GM19463 (cell line): ENCODE measurements at regions not wholly inside any gene's neighbourhood (a gene's known extent, or its start where the extent isn't known, plus 50 kb on each side); places are given as distances from the start of the nearest gene placed in this dataset.
A peak's percentile ranks its signal among the peaks of the same experiment; 100 is the strongest.
"Not testable (repeated sequence)": the region's sequence is repeated elsewhere in the genome, so short reads cannot be mapped to it uniquely, and the experiment has no call there.

Source experiments
- ATAC-seq: cut with Tn5 transposase; IDR thresholded peaks from one replicate; pipeline ENCODE4 v1.9.1; 2021; ENCODE audit warnings: mild to moderate bottlenecking, moderate library complexity; ENCODE audit not compliant: unreplicated experiment

DNA sequence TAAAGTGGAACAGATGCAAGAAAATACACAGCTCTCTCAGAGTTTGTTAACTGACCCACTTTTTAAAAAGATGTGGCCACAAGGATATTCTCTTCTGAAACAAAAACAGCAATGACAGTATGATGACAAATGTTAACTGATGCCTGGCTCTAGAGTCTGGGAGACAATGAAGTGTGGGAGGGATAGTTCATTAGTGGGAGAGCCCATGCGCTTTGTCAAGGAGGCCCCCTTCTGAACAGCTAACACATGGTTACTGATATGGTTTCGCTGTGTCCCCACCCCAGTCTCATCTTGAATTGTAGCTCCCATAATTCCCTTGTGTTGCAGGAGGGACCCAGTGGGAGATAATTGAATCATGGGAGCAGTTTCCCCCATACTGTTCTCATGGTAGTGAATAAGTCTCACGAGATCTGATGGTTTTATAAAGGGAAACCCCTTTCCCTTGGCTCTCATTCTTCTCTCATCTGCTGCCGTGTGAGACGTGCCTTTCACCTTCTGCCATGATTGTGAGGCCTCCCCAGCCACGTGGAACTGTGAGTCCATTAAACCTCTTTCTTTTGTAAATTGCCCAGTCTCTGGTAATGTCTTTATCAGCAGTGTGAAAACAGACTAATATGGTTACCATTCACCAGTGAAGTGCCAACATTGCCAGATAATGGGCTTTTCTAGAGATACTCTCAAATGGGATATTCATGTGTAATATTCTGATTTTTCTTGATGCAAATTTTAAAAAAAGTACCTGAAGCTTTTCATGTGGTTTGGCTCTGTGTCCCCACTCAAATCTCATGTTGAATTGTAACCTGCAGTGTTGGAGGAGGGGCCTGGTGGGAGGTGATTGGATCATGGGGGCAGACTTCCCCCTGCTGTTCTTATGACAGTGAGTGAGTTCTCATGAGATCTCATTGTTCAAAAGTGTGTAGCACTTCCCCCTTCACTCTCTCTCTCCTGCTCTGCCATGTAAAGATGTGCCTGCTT, 435.8 kb downstream of the SHISA9 start:
- ATAC-seq: not testable (repeated sequence)

DNA sequence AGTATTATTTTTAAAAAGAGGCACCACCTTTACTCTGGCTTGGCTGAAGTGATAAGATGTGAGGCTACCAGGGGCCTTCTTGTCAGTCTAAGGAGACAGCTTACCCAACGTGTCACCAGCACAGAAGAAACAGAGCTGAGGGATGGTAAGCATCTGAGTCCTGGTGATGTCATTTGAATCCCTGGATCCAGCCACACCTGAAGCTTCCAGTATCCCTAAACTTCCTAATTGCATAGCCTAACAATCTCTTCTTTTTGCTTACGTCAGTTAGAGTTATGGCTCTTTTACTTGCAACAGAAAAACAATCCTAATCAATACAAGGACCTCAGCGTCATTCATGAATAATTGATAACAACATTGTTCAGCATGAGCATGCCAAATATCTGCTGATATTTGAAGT, 436.6 kb downstream of the SHISA9 start:
- no peak for ATAC-seq

DNA sequence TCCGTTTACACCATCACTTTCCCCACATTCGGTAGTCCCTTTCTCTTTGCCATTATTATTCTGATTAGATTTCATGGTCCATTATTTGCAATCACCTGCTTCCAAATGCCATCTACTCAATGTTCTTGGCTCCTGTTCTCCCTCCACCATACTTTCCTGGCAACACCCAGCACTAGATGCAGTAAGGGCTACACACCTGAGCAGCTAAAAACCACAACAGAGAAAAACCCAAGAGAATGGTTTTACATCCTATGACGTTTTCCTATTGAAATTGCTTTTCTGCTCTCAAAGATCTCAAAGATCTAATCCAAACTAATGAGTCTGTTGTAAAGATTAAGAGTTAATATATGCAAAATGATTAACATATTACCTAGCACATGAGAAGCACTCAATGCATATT, 441.3 kb downstream of the SHISA9 start:
- no peak for ATAC-seq

DNA sequence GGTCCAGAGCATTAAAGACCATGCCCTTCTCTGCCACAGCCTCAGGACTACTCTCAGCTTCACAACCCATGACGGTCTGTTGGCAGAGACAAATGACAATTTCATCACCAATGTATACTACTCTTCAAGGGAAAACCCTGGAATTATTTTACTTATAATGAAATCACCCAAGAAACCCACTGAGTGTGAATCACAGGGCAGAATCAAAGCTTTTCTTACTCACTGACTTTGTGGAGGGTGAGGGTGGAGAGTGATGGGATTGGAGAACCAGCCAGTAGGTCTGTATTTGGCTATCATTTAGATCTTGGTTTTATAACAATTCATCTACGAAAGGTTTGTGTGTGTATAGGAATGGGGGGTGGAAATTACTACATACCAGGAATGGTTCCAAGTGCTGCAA, 442.6 kb downstream of the SHISA9 start:
- ATAC-seq: no peak

DNA sequence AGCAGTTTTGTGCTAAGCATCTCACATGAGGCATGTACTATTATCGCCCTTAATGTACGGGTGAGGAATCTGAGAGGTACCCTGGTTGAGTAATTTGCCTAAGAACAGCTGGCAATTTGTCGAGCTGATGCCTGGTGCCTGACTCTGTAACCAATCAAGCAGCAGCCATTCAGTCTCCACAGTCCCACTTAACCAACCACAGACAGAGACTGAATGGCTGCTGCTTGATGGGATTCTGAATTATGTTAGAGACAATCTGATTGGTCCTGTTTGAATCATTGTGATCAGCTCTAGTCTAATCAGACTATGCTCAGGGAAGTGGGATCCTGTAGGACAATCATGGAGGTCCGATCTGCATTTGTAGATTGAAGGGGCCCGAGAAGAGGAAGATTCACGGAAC, 447.0 kb downstream of the SHISA9 start:
- no peak for ATAC-seq

DNA sequence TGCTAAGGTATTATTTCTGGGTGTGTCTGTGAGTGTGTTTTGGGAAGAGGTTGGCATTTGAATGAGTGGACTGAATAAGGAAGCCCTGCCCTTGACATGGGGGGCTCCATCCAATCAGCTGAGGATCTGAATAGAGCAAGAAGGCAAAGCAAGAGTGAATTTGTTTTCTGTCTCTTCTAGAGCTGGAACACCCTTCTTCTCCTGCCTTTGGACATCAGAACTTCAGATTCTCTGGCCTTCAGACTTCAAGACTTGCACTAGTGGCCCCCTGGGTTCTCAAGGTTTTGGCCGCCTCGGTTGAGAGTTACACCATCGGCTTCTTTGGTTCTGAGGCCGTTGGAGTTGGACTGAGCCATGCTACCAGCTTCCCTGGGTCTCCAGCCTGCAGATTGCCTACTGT, 448.6 kb downstream of the SHISA9 start:
- ATAC-seq: no peak

DNA sequence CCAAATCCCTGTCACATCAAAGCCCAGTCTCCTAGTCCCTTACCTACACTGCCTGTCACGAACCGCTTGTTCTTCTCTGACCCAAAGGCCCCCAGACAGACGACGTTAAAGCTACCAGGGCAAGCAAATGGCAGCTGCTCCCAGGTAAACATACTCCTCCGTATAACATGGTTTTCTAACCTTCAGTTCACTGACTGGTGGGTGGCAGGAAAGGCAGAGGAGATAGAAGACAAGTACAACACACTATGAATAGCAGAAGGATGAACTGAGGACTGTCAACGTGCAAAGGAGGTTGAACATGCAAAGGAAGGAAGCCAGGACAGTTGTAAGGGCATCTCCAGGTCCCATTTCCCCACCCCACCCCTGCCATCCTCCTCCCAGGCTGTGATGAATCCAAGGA, 449.8 kb downstream of the SHISA9 start:
- no peak for ATAC-seq

DNA sequence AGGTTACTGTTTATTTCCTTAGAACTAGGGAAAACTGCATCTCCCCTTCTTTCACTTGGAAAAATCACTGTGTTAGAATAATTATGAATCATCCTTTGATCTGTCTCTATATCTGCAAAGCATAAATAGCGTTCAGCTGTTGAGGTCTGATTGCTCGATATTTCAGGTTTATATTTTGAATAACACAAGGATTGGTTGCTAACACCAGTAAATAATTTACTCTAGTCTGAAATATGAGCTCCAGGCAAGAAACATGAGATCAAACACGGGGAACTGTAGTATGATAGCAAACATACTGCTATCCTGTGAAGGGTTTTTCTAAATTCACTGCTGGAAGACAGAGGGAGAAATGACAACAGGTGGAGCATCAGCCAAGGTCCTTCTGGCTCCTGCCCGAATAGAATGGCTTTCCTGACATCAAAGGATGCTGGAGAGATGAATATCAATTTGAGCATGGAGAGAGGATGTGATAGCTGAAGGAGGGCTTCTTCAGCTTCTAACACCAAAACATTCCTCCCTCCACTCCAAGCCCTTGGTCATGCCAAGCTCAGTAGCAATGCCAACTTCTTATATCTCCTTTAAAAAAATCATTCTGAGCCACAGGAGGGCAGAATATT, 450.3 kb downstream of the SHISA9 start:
- ATAC-seq: no peak

DNA sequence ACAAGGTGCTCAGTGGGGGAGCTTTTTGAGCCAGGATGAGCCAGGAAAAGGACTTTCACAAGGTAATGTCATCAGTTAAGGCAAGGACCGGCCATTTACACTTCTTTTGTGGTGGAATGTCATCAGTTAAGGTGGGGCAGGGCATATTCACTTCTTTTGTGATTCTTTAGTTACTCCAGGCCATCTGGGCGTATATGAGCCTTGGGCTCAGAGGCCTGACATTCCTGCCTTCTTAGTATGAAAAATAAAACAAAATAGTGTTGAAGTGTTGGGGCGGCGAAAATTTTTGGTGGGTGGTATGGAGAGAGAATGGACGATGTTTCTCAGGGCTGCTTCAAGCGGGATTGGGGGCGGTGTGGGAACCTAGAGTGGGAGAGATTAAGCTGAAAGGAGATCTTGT, 451.4 kb downstream of the SHISA9 start:
- ATAC-seq: not testable (repeated sequence)

DNA sequence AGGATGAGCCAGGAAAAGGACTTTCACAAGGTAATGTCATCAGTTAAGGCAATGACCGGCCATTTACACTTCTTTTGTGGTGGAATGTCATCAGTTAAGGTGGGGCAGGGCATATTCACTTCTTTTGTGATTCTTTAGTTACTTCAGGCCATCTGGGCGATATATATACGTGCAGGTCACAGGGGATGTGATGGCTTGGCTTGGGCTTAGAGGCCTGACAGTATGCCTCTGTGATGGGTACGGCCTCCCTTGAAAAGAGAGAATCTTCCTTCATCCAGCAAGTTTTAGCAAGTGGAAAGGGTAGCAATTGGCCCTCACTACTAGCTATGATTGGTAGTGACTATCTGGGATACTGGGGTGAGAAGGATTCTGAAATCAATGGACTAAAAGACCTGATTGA, 456.4 kb downstream of the SHISA9 start:
- ATAC-seq: not testable (repeated sequence)

DNA sequence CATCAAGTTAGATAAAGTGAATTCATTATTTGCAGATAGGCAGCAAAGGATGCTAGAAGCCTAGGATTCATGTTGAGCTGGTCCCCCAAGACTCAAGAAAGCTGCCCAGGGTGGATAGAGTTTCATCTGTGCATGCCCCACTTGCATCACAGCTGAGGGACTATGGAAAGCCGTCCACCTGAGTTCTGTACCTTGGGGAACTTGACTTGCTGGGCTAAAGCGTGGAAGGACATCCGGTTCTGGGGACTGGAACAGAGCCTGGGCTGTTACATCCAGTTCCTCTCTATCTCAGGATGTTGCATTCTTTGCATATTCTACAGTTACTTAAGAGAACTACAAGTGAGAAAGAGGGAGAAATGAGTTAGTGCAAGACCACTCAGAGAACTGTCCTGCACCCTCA, 458.4 kb downstream of the SHISA9 start:
- ATAC-seq: no peak

DNA sequence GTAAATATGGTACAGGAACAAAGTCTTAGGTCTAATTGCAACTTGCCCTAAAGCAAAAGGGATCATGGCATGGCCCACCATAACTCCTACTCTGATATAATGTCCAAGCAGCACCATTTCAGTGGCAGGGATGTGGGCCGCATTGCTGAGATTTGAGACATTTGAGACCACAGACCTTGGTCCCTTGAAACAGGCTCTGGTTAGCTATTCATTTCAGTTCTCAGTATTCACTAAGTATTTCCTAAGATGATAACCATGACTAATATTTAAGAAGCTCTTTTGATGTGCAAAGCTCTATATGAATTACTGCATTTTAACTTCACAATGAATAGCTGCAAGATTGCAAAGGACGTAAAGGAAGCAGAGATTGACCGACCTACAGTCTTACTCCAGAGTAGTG, 471.0 kb downstream of the SHISA9 start:
- ATAC-seq: no peak

DNA sequence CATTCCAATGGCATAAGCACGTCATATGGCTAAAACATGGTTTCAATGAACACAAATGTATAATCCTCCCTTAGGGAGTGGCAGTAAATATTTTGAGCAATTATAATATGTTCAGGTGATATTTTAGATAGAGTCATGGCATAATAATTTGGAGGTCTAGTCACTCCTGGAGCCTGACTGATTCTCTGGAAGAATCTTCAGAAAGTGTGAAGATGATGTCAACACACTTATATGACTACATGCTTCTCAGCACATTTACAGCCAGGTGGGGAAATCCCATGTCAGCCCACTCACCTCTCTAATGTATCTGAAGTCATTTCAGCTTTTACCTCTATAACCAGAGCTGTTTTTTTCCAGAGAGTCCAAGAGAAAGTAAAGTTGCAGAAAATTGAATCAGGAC, 474.8 kb downstream of the SHISA9 start:
- ATAC-seq: no peak

DNA sequence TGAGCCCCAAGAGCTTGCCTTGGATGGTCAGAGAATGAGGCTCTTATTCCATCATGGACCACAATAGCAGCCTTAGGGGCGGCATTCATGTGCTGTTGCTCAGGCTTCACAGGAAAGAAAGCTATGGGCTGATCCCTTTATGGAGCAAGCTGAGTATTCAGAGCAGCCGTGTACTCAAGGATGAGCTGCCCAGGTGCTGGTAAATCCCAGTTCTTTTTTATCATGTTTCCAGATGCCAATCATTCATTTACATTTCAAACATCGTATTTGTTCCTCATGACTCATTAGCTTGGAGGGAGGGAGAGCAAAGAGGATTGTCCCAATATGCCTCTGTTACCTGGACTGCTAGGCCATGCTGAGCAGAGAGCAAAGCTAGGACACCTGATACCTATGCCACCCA, 475.7 kb downstream of the SHISA9 start:
- no peak for ATAC-seq

DNA sequence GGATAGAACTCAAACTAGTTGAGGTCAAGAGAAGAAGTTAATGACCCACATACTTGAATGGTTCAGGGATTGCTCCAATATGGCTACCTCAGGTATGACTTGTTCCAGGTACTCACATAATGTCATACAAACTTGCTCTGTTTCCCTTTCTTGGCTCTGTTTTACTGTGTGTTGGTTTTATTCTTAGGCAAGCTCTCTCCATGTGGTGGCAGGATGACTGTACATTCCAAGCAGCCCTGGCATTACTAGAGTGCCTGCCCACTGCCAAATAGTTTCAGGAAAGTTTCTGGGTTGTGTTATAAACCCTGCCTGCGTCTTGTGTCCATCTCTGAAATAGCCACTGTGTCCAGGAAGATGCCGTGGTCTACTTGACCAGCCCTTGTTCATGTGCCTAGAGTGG, 476.8 kb downstream of the SHISA9 start:
- ATAC-seq: no peak

DNA sequence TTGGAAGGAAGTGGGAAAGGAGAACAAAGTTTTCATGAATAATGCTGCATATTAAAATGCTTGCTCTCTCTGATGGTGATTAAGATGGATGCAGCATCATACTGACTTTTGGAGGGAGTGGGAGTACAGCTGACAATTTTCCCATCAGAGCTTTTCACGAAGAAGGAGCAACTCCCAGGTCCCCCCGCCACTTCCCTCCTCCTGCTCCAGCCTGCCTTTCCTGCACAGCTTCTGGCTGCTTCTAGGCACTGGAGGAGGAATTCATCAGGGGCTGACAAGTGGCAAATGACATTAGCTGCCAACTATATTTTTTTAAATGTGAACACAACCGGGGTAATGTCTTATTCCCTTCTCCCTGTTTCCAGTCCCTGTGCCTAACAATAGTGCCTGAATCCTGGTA, 477.9 kb downstream of the SHISA9 start:
- ATAC-seq: no peak

DNA sequence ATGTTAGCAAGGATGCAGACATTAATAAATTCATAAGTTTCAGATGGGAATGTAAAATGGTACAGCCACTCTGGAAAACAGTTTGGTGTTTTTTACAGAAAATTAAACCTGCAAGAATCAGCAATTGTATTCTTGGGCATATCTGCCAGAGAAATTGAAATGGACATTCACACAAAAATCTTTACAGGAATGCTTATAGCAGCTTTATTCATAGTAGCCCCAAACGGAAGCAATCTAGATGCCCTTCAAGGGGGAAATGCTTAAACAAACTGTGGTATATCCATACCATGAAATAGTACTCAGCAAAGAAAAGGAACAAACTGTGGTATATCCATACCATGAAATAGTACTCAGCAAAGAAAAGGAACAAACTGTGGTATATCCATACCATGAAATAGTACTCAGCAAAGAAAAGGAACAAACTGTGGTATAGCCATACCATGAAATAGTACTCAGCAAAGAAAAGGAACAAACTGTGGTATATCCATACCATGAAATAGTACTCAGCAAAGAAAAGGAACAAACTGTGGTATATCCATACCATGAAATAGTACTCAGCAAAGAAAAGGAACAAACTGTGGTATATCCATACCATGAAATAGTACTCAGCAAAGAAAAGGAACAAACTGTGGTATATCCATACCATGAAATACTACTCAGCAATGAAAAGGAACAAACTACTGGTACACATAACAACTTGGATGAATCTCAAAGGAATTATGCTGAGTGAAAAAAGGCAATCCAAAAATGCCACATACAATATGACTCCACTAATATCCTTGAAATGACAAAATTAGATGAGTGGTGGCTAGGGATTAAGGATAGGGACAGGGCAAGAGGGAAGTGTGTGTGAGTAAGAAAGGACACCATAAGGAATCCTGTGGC, 484.0 kb downstream of the SHISA9 start:
- ATAC-seq: not testable (repeated sequence)

DNA sequence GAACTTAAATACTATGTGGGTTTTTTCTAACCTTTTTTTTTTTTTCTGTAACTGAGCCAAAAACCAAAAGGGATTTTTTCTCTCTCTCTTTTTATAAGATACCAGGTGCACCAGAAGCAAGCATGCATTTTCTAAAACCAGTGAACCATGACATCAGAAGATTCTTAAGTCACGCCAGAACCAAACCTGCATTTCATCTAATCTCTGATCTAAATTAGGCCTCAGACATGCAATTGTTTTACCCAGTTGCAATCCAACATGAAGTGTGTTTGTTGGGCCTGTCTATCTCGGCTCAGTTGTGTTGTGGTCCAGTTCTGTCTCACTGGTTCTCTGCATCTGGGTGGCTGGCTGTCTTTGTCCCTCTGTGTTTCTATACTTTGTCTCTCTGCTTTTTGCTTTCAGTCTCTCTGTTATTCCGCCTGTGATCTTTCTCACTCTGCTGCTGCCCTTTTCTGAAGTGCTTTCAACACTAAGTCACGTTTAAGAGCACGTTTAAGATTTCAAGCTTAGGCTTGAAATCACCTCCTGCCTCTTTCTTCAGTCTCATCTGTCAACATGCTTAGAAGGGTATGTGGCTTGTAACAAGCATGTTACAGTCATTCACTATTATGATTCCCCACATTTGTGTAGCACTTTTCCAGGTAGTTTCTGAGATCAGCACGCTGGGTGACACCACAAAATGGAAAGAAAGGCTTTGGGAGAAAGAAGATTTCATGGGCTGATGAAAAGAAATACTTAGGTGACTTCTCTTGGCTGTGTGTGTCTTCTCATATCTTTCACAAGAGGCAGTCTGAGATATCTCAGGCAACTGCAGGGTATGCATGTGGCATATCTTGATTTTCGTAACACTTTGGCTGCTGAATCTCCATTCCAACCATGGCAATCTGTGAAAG, 488.9 kb downstream of the SHISA9 start:
- peak; percentile 72 for ATAC-seq

DNA sequence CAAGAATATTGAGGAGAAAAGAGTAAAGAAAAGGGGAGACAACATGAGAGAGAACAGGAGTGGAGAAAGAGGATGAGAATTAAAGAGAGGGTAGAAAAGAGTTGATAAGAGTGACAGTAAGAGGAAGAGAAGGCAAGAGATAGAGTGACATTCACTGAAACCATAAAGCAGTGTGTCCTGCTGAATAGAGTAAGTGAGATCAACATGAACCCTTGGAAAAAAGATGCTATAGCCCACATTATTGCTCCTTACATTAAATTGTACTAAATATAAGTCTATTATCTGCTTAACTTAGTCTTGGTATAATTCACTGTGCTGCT, 489.5 kb downstream of the SHISA9 start:
- no peak for ATAC-seq

DNA sequence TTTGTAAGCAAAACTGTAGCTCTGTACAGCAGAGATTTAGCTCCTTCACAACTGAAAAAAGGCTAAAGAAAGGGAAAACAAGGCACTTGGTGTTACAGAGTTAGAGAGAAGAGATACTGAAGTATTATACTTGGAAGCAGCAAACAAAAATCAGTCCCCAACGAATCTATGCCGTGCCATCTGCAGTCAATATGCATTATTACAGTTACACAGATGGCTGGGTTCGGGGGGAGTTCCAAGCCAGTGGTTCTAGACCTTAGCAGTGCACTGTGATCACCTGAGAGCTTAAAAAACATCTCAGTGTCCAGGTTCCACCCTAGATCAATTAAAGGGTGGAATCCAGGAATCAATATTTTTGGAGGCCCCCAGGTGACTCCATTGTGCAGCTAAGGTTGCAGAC, 489.9 kb downstream of the SHISA9 start:
- no peak for ATAC-seq

DNA sequence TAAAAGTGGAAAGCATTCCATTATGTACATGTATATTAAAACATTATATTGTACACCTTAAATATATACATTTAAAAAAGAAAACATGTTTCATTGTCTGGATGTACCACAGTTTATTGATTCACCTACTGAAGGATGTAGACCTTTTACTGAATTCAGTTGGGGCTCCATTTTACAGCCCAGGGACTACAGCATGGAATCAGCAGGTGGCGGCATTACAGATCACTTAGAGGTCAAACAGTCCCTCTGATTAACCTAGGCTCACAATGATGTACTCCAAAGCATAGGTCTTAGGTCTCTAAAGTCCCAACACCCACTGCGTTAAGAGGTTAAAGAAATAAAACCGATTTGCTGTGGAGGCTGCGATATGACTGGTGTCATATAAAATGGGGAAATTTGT, 490.9 kb downstream of the SHISA9 start:
- ATAC-seq: no peak
